Mucosa of descending colon (tissue), 3 donors: ENCODE measurements at regions not wholly inside any gene's neighbourhood (a gene's known extent, or its start where the extent isn't known, plus 50 kb on each side); places are given as distances from the start of the nearest gene placed in this dataset.

ENCODE experiments used
- ATAC-seq: fragments of 200-7000 bp; cut with Tn5 transposase; one replicate; pipeline ENCODE4 v1.9.1; 2020; ENCODE audit warnings: mild to moderate bottlenecking, moderate library complexity
- DNase-seq, 3 donors: peaks; one replicate each; pipeline ENCODE4 v3.0.0-alpha.2; 2020
- H3K36me3 ChIP-seq: fragments of 200-600 bp; one replicate; pipeline ENCODE4 v1.8.0; 2021; ENCODE audit warnings: low read depth, mild to moderate bottlenecking
- H3K4me1 ChIP-seq: fragments of 200-600 bp; one replicate; pipeline ENCODE4 v1.8.0; 2021; ENCODE audit warnings: low read depth, mild to moderate bottlenecking
- H3K4me3 ChIP-seq: fragments of 200-600 bp; one replicate; pipeline ENCODE4 v1.8.0; 2021; ENCODE audit warnings: mild to moderate bottlenecking
- H3K9me3 ChIP-seq: fragments of 200-600 bp; one replicate; pipeline ENCODE4 v1.8.0; 2021; ENCODE audit warnings: mild to moderate bottlenecking
- intact Hi-C, 2 donors: fragments of 100-400 bp; cut with DNase I in 1 of 2; cut with micrococcal nuclease in 1 of 2; formaldehyde crosslinking; loops; one replicate each; pipeline versions ENCODE4 v1.11.0 to v1.11.1; 2022; cut with DNase I, micrococcal nuclease
- TF ChIP-seq, protein P1 (sequence below): fragments of 200-600 bp; IDR thresholded peaks from one replicate; pipeline ENCODE4 v1.8.0; 2022; ENCODE audit warnings: antibody characterized with exemption, mild to moderate bottlenecking
- donor health status: DM: no; HTN: no; CAD: no; lungs with moderate emphysema.
- donor health status: DM: no; HTN: no; CAD: no.
- donor health status: DM: no; HTN: yes; CAD: no.

- Histone ChIP-seq H3K4me3 (no peak overlapping the region), H3K4me1 (no peaks in the 10 kb centered on the region), H3K36me3 (no peaks in the 10 kb centered on the region), H3K9me3 (no peaks in the 10 kb centered on the region)
- intact Hi-C loops, result no loop called here
- no peak for DNase-seq
- no peak for ATAC-seq
- TF ChIP-seq, protein P1, sequence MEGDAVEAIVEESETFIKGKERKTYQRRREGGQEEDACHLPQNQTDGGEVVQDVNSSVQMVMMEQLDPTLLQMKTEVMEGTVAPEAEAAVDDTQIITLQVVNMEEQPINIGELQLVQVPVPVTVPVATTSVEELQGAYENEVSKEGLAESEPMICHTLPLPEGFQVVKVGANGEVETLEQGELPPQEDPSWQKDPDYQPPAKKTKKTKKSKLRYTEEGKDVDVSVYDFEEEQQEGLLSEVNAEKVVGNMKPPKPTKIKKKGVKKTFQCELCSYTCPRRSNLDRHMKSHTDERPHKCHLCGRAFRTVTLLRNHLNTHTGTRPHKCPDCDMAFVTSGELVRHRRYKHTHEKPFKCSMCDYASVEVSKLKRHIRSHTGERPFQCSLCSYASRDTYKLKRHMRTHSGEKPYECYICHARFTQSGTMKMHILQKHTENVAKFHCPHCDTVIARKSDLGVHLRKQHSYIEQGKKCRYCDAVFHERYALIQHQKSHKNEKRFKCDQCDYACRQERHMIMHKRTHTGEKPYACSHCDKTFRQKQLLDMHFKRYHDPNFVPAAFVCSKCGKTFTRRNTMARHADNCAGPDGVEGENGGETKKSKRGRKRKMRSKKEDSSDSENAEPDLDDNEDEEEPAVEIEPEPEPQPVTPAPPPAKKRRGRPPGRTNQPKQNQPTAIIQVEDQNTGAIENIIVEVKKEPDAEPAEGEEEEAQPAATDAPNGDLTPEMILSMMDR, result no peak
These were observed 722.1 kb upstream of the NR2F2 start for GRCh38 chr15:95608371-95608770.

DNA sequence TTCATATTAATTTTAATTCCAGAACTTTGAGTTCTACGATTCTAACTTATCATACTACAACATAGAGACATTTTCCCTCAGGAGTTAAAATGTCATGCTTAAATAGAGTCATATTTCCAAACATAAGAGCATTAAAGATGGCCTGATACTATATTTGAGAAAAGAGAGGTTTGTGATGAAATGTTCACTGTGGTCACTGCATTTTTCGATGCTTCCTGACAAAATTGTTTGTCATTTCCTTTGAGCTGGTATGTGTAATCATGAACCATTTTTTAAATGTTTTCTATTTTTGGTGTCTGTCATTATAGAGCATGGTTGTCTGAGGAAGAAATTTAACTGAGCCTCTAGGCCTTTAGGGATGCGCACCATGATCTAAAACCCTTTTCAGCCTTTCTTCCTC is 721.4 kb upstream of the NR2F2 start:
- TF ChIP-seq, protein P1, result no peak
- DNase-seq, result no peak
- intact Hi-C loops, result no loop called here

DNA sequence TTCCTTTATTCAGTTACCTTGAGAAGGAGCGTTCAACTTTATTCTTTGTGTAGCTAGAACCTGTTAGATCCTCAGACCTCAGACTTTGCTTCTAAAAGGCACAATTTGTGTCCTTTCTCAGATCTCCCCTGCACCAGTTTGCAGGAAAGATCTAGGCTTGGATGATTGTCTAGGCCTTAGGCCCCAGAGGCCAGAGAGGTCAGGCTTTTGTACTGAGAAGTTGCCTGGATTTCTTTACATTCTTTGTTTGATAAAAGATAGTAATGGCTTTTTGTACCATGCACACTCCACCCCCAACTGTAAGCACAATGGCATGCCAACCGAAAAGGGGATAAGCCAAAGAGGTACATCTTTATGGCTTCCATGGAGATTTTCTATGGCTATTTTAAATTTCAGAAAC is 719.6 kb upstream of the NR2F2 start:
- intact Hi-C loops, result loop anchor here in 1 of 2 donors (5.0 kb wide), 1 partner anchor 191 kb away; no protein-coding TSS in a partner anchor
- ATAC-seq, result no peak

More for the DNA sequence above, 721.4 kb upstream of the NR2F2 start:
- no peak for ATAC-seq
- Histone ChIP-seq H3K4me3 (no peak overlapping the region), H3K4me1 (no peaks in the 10 kb centered on the region), H3K9me3 (no peaks in the 10 kb centered on the region), H3K36me3 (no peaks in the 10 kb centered on the region)

DNA sequence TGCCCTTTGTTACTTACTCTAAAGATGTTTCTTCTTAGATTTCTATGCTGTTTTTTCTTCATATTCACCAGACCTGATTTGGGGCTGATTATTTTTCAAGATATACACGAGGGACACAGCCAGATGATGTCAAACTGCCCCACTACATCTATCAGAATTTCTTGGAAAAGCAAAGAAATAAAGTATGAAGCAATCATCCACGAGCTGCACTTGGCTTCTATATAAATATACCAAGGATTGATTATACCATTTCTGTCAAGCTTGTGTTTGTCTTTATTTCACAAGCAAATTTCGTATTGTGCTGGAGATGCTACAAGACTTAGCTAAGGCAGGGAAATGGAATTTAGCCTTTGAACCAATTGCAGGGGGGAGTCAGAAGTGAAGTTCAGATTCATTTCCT is 715.1 kb upstream of the NR2F2 start:
- Histone ChIP-seq H3K36me3 (no peaks in the 10 kb centered on the region), H3K4me1 (no peaks in the 10 kb centered on the region), H3K9me3 (no peaks in the 10 kb centered on the region), H3K4me3 (no peak overlapping the region)
- TF ChIP-seq, protein P1, result no peak
- ATAC-seq (no peak), DNase-seq (no peak)
- intact Hi-C loops, result no loop called here

More for the DNA sequence above, 719.6 kb upstream of the NR2F2 start:
- Histone ChIP-seq H3K4me1 (no peaks in the 10 kb centered on the region), H3K9me3 (no peaks in the 10 kb centered on the region), H3K36me3 (no peaks in the 10 kb centered on the region), H3K4me3 (no peak overlapping the region)
- no peak for DNase-seq
- TF ChIP-seq, protein P1, result no peak

DNA sequence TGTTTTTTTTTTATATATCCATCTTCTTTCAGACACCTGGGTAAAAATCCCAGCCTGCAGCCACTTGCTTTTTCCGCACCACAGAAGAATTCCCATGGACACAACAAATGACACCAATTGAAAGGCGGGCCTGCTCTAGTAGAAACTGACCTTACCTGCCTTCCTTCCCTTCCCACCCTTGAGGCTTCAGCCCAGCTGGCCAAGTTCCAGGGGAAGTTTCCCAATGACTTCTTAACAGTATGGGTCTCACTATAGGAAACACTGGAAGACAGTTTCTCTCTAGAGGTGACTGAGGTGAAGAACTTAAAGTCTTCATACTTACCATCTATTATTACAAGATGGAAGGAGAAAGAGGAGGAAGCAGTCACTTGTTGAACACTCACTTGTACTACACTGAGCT is 714.2 kb upstream of the NR2F2 start:
- ATAC-seq (no peak), DNase-seq (no peak)
- TF ChIP-seq, protein P1, result no peak
- no peaks in the 10 kb centered on the region for H3K4me1 ChIP-seq
- intact Hi-C loops, result no loop called here
- no peaks in the 10 kb centered on the region for H3K36me3 ChIP-seq
- no peaks in the 10 kb centered on the region for H3K9me3 ChIP-seq
- no peak overlapping the region for H3K4me3 ChIP-seq
